ENCODE measurements at regions not wholly inside any gene's neighbourhood (a gene's known extent, or its start where the extent isn't known, plus 50 kb on each side); places are given as distances from the start of the nearest gene placed in this dataset.
"Not testable (repeated sequence)": the region's sequence is repeated elsewhere in the genome, so short reads cannot be mapped to it uniquely, and the experiment has no call there.

DNA sequence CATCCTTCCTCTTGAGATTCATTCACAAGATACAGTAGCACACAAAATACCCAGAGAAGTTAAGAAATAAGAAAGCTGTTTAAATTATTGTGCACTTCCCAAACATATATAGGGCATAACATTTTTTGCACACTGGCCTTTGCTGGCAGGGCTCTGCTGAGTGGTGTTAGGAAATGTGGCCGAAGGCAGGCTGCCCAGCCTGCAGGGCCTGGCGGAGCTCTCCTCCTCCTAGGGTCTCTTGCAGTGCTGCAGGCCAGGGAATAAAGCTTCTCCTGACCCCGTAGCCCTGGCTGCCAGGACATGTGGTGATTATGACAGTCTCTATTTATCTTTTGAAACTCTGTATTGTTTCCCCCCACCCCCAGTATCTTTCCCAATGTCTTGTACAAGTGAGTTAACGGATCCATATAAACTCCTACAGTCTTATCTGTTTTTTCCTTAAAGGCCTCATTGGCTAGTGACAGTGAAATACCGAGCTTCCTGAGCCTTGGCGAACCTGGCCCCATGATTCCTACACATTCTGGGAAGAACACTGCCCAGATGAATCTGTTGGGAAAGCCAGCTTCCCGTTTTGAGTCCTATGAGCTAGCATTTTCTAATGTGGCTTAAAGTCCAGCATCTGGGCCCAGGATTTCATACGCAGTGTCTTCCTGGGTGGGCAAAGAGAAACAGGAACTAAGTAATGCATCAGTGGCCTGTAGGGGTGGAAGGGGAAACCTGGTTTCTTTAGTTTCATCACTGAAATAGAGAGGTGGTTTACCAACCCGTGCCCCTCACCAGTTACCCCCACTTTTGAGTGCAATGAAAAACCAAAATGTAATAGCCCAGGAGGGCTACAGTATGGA lies 310.3 kb downstream of the BCL2L11 start:
- DNase-seq: not testable (repeated sequence)

DNA sequence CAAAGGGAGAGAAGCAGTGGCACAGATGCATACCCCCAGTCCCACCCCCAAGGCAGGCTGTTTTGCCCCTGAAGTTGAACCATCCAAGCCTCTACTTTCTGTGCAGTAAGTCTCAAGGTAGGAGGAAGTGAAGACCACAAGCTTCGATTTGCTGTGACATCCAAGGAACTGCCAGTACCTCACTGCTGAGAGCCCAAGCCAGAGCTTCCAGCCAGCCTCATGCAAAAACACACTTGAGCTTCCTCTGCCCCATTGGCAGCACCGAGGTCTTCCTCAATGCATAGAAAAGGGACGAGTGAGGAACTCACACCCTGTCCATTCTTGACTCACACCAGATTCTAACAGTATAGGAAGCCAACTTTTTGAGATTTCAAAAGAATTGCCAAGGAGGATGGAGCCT lies 311.7 kb downstream of the BCL2L11 start:
- not testable (repeated sequence) for DNase-seq

DNA sequence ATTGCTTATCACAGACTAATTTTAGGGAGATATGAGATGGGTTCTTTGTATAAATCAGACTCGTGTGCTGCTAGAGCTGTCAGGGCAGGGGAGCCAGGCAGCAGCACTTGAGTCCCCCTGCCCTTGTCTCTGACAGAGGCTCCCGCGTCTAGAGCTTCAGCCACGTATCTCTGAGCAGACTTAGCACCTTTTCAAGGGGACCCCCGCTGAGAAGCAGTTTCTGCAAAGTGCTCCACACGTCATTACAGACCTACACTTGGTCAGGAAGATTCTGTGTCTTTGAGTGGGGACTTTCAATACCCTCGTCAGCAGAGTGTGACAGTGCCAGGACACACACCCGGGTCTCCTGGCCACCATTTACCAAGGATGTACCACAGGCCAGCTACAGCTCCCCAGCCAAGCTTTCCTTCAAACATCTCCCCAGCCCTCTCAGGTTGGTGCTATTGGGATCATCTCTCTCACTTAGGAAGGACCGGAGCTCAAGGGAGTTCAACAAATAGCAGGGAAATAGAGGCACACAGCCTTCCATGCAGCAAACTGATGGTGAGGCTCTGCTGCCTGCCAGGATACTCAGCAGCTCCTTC lies 312.3 kb downstream of the BCL2L11 start:
- not testable (repeated sequence) for DNase-seq

DNA sequence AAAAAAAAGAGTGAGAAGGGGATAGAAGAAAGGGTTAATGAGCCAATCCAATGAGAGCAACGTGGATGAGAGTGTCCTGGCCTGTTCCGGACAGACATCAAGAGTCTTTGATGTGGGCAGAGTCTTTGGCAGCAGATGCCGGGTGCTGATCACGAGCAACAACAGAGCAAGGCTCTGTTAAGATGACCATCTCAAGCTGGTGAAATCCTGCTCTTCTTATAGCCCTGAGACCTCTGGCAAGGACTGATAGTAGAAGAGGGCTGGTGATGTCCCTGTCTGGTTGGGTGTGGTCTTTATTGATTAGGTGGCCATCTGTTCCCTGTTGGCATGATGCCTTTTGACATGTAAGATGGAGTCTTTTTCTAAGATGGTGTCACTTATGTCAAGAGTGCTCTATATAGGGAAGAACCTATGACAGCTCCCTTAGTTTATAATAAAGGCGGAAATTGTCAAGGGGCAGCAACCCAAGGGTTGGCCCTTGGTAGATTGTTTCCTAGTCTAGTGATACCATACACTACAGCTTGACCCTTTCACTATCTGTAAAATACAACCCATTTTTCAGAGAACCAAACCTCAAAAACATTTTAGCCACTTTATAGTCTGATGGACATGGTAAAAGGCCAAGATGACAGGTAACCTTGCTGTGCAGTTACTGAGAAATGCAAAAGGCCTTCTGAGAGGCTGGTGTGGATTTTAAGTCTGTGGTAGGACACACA lies 313.3 kb downstream of the BCL2L11 start:
- DNase-seq: not testable (repeated sequence)

DNA sequence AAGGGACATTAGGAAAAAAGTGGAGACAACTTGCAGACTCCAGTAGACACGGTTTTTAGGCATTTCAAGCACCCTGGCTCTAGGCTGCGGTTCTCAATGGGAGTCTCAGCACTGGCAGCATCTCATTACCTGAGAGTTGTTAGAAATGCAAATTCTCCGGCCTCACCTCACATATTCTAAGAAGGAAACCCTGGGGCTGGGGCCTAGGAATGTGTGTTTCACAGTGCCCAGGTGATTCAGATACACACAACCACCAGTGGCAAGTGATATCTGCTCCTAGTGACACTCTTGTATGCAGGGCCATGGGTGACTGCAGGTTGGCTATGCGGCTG lies 313.9 kb downstream of the BCL2L11 start:
- DNase-seq: not testable (repeated sequence)

DNA sequence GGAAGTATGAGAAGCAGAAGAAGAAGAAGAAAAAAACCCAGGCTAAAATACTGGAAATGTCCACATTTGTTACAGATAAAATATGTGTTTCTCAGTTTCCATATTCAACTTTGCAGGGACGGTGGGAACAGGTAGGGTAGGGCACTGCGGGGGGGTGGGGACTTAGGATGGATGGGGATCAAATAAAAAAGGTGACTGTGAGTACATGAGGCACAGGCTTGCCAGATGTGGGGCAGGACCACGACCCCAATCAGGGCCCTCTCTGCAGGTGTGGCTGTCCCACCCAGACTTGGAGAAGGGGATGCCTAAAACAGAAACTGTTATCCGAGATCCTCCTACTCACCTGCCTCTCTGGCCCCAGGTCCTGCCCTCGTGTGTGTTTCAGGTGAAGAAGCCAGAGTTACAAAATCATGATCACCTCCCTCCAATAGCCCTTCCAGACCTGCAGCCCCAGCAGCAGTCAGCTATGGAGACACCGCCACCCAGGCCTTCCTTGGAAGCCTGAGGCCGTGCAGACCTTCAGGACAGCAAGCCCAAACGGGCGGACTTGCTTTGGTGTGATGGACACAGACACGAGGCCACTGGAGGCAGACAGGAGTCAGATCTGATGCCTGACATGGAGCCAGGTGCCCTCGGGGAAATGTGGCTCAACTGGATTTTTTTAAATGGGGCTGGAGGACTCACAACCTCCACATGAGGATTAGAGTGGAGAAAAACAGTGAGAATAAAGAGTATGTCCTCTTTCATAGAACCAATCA lies 315.0 kb downstream of the BCL2L11 start:
- not testable (repeated sequence) for DNase-seq

DNA sequence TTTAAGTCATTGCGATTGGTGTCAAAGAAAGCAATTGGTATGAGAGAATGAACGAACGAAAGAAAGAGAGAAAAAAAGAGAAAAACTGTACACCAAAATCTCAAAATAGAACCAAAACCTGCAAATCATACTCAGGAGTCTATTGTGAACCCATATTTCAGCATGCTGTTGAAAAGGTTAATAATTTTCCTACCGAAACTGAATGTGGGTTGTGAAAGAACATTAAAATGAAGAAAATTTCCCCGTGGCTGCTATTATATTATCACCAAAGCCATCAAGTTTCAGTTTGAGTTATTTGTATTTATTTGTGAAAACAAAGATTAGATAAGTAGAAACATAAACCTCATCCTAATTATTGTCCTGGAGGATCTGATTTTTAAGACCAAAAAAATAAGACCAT lies 315.7 kb downstream of the BCL2L11 start:
- not testable (repeated sequence) for DNase-seq

DNA sequence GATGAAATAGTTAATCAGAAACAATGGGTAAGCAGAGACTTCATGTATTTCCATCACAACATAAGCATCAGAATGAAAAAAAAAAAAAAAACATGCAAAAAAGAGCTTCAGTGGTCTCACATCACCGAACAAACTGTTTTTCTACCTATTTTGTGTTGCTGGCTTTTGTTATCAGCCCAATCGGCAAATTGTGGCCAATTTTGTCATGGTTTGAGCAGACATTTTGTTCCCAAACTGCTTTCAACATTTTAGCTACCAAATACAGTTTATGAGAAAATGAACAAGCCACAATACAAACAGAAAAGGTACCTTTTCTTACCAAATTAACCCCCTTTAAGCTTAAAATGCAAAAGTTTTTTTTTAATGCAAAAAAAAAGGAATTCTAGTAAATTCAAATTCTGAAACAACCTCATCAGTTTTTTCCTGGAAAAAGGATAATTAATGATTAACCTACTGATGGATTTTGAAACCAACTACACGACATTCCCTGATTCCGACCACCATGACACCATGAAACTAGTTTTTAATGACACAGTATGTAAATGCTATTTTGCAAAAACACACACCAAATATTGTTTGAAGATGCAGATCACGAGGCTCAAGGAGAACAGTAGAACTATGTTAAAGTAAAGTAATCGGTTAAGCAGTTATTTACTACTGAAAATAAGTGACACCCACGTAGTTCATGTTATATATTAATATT lies 316.7 kb downstream of the BCL2L11 start:
- not testable (repeated sequence) for DNase-seq

DNA sequence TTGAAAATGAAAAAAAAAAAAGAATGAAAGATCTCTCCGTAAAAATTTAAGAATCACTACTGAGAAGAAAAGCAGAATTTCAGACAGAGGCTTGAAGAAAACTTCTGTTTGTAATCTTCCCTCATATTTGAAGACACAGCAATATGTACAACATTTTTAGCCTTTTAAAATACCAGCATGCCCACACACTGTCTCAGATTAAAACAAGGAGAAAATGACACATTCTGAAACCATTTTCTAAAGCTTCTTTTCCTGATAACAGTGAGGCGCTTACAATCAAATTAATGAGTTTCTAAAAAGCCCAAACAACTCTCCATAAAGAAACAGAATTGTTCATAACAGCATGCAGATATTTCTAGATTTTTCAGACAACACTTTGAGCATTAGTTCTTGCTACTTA lies 317.4 kb downstream of the BCL2L11 start:
- DNase-seq: not testable (repeated sequence)

DNA sequence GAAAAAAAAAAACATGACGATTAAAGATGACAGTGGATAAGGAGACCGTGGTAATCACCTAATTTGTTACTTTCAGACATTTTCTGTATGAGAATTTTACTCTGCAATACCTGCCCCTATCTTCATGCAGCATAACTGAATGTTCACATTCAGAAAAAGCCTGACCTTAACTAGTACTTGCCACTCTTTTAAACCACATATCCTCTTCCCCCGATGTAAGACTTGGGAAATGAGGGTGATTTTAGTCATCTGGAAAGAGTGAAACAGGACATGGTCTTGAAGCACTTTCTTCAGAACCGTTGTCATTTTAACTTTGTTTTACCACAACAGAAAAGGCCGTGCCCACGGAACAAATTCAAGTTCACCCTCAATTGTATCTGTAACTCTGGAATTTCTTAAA lies 318.5 kb downstream of the BCL2L11 start:
- DNase-seq: not testable (repeated sequence)

DNA sequence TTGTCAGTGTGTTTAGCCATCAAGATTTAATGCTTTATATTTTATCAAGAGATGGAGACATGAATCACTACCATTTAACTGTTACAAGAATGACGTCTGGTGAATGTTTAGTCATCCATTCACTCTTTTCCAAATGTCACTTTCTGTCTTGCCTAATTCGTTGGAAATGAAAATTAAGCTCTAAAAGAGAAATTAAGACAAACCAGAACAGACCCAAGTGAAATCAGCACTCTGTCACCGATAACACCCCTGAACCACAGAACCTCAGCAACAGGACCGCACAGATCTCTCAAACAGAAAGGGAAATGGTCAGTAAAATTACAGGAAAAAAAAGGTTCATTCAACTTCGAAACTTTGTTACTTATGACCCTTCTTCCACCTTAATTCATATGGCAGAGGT lies 320.9 kb downstream of the BCL2L11 start:
- not testable (repeated sequence) for DNase-seq

DNA sequence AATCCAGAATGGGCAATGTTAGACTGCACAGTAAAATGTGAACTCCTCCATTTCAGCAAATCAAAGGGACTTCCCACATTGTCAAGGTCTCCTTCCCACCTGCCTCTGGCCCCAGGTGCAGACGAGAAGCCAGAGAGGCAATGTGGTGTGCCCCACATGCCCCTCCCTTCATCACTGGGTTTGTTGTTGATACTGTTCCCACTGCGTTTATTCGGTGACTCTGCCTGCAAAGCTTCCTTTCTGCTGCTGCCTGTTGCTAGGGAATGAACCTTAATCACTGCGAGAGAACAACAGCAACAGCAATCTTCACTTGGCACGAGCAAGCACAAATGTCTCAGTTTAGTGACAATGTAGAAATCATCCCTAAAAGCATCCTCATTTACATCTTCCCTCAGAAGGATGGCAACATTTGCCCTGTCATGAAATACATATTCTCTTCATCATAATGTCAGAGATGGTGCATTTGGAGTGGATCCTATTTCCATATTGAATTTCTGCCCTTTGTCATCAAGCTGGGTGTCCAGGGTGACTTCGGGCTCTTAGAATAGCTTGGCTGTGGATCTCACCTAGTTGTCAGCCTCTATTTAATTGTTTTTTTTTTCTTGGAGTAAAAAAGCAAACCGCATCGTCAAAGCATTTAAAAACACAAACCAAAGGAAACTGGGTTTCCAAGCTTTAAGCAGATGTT lies 322.2 kb downstream of the BCL2L11 start:
- DNase-seq: not testable (repeated sequence)

DNA sequence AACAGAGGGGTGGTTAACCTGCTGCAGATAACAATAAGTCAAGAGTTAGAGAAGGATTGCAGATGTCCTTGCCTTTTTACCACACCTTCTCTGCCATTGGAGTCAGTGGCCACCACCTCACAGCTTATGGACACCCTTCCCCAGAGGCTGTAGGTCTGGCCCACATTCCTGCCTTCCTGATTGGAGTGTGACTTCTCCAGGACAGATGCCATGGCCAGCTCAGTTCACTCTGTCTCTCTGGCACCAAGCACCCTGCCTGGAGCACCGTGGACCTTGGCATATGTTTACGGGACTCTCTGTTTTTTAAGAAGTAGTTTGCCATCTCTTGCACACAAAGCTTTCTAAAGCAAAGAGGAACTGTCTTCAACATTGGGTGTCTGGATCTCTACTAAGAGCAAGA lies 323.8 kb downstream of the BCL2L11 start:
- DNase-seq: not testable (repeated sequence)

DNA sequence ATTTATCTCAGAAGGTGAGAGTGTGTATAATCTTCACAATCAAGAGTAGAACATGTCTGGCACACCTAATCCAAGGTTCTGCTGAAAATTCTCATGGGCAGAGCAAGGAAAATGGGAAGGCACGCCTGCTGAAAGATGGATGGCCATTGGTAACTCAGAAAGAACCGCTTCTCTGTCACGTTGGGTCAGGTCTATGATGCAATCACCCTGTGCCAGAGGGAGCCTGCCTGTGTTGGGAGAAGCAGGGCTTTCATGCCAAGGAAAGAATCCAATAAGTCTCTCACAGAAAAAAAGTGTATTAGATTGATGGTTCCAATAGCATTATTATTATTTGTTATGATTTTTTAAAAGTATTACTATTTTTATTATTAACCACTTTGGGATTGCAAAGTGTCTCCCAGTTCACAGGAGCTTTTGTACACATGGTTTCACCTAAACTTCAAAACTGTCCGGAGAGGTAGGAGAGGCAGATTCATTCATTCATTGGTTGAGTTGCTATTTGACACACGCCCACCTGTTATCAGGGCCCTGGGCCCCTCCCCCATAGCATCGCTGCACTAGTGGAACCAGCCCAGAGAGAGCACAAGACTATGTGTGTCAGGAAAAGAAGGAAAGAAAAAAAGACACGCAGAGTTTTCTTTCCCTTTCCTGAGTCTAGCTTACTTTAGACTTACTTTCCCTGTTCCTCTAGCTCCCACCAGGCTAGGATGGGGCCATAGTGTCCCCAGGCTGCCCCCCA lies 324.6 kb downstream of the BCL2L11 start:
- DNase-seq: not testable (repeated sequence)

DNA sequence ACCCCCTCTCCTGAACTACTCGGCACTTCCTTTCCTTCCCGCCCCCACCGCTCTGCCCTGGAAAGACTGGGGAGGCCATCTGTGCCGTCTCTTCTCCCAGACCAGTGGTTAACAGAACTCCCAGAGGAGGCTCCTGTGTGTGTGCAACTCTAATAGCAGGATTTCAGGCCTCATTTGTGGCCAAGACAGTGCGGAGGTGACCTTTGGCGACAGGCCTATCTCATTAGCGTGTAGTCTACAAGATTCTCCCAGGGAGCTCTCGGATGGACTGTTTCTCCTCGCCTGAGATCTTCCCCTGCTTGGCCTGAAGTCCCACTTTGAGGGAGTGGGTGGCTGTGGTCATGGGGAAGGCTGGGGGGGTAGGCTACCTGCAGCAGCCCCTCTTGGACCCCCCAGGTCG lies 325.2 kb downstream of the BCL2L11 start:
- not testable (repeated sequence) for DNase-seq

DNA sequence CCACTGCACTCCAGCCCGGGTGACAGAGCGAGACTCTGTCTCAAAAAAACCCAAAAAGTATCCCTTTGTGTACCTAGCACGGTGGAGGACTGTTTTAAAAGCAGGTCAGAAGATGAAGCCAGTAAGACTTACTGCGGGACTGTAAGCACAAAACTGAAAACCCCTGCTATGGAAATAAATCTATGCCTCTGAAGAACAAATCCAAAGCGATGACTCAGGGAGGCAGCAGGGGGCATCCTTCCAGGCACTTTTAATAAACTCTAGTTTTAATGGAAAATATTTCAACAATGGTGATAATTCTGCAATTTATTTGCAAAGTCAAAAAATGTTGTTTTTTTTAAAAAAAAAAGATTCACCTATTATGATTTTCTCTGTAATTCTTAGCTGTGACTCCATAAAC lies 326.8 kb downstream of the BCL2L11 start:
- DNase-seq: not testable (repeated sequence)

DNA sequence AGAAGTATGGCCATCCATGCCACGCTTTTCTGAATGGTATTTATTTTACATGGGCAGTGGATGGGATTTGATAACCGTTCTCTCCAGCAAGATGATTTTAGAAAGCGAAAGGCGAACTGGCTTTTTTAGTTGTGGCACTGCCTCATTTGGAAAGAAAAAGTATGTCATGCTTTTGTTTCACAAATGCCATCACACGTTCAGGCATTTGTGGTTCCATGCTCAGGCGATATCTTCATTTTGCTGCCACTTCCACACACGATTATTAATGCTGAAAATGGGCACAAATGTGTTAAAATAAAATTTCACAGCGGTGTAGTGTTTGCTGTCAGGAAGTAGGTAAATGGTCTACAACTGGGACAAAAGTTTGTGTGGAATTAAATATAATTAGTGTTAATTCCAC lies 328.1 kb downstream of the BCL2L11 start:
- DNase-seq: not testable (repeated sequence)

DNA sequence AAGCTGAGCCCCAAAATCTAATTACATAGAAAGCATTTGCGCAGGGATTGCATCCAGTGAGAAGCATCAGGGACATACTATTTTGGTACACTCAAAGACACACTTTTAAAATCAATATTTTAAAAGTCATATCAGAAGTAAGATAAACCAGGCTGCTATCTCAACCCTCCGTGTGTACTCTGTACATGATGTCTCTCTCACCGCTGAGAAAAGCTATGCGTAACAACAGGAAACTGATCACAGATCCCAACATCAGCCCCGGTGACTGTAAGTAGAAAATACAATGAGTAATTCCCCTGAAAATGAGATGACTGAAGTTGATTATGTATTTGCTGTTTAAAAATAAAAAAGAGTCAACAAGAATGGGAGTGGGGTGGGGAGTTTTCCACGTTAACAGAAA lies 329.8 kb downstream of the BCL2L11 start:
- DNase-seq: not testable (repeated sequence)

DNA sequence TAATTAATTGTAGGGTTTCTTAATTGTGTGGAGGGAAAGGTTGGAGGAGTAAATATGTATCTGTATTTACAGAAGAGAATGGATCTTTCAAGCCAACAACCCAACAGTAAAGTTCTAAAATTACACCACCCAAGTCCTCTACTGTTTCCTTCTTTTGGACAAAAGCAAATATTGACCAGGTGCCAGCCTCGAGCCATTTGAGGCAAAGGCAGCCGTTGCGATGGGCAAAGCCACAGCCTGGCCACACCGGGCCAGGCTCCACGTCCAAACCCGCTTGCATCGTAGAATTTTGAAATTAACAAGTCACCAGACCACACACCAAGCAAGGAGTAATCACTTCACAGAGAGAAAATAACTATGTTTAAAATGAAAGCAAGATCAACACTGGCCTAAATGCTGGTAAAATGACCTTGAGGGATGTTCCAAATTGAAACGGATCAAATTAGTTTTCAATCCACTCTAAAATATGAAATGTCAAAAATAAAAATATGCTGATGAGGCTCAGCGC lies 331.0 kb downstream of the BCL2L11 start:
- DNase-seq: not testable (repeated sequence)

DNA sequence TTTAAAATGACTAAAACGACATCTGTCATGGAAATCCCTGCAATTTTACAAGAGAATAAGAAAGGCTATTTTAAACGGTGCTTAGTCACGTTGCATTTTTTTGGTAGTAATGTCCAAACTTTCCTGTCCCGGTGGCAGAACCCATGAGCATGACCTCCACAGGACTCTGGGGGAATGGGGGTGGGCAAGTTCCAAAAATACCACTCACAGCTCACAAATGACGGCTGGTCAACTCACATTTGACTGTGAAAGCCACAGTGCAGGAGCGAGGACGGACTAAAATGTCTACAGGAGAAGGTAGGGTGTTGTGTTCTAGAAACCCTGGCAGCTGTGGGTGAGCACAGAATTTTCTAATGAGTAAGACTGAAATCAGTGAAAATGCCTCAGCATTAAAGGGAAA lies 331.5 kb downstream of the BCL2L11 start:
- DNase-seq: not testable (repeated sequence)

DNA sequence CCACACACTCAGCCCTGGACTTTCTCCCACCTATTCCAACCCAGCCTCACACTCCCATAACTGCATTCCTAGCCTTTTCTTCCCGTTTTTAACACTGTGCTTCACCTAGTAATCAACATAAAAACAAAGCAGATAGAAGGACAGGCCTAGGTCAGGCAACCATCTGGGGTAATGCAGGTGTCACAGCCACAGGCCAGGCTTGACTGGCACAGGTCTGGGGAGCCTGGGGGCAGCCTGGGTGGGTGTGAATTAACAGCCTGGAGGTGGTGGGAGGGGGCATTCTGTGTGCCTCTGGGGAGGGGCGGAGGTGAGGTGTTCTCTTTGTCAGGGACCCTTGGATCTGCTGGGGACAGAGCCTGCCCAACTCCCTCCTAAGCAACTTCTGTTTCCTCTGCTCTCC lies 332.6 kb downstream of the BCL2L11 start:
- DNase-seq: not testable (repeated sequence)

Data from activated T-cell treated with anti-CD3 and anti-CD28 coated beads, Interleukin-2, amount 50 U/mL, for 1 hour (primary cell).